ENCODE measurements at regions not wholly inside any gene's neighbourhood (a gene's known extent, or its start where the extent isn't known, plus 50 kb on each side); places are given as distances from the start of the nearest gene placed in this dataset.
A peak's percentile ranks its signal among the peaks of the same experiment; 100 is the strongest.

DNA sequence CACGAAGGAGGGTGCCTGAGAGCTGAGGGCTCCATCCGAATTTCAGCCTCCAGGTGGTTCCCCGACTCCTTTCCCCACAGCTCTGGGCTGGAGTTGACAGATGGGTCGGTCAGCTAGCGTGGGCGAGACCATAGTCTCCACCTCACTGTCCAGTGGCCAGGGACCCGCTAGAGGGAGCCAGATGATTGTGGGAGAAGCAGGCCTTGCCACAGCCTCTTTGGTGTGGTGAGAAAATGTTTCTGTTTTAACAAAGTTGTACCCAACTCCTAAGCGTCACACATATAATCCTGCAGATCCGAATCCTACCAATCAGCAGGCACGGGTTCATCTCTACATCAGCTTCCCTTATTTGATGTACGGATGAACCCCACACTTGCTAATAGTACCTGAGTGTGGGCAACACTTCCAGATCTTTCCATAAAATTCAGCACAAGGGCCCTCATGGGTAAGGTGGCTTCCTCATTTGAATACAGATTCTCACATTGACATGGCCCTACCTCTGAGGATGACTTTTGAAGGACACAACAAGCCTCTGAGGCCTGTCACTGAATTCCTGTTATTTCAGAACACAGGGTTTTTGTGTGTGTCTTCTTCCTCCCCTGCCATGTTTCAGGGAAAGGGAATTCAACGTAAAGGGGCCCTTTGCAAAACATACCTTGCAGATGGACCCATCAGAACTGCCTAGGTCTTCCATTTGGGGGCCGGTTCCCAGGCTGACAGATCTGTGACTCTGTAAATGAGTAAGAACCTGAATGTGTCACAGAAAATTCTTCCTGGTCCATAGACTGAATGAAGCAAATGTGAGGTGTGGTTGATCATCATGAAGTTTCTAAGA lies 103.2 kb upstream of the DUSP22 start:
- H3K79me2 ChIP-seq (ENCODE audit: control insufficient read depth, insufficient read depth, low read length), result no peaks in the 10 kb centered on the region
- ChIA-PET POLR2A (interaction anchor here (1.0 kb wide), 1 partner anchor 102 kb away, joined by 3 read pairs; no protein-coding TSS in a partner anchor), CTCF (interaction anchor here (0.6 to 6.4 kb wide), 38 partner anchors 9 to 1235 kb away, joined by 3 to 49 read pairs (median 4); partner anchors contain the start of gene IRF4)
- DNase-seq (peak; percentile 81), ATAC-seq (ENCODE audit: low read depth) (peak; percentile 68)
- Mint-ChIP-seq H3K4me3 (no peak overlapping the region), H3K27ac (peak overlapping the region; percentile 10), H3K27me3 (no peaks in the 10 kb centered on the region), H3K9me3 (ENCODE audit: insufficient read depth) (no peaks in the 10 kb centered on the region), H3K4me1 (peaks cover 75% of the 10 kb centered on the region)
- H4K20me1 ChIP-seq (ENCODE audit: control insufficient read depth, insufficient read depth, low read length, poor library complexity, severe bottlenecking), result no peaks in the 10 kb centered on the region
- intact Hi-C loops (cut with micrococcal nuclease), result loop anchor here (1.0 to 5.0 kb wide), 7 partner anchors 30 to 1208 kb away; partner anchors contain the start of gene IRF4
- H3K4me2 ChIP-seq (replicated peaks; ENCODE audit: low read depth, low read length, poor library complexity, severe bottlenecking), result peak overlapping the region; percentile 42
- no peak overlapping the region for H3K4me3 ChIP-seq (ENCODE audit: control extremely low read depth in 1 of 5, extremely low read depth in 1 of 5, insufficient read depth in 1 of 5, low read depth in 2 of 5, low read length in 4 of 5)
- H3K4me1 ChIP-seq (ENCODE audit: control insufficient read depth in 2 of 2, insufficient read depth in 2 of 2, low read length in 2 of 2), result peaks cover 62 to 80% of the 10 kb centered on the region in 2 donors
- H3K27me3 ChIP-seq (replicated peaks in 1 of 4; ENCODE audit: control extremely low read depth in 1 of 4, control insufficient read depth in 3 of 4, insufficient read depth in 4 of 4, low read length in 3 of 4), result no peaks in the 10 kb centered on the region
- H3K36me3 ChIP-seq (replicated peaks in 1 of 2; ENCODE audit: control extremely low read depth in 1 of 2, control insufficient read depth in 1 of 2, extremely low read depth in 1 of 2, insufficient read depth in 2 of 2, low read length in 1 of 2), result no peaks in the 10 kb centered on the region
- H3K9me3 ChIP-seq (ENCODE audit: control extremely low read depth in 1 of 3, control insufficient read depth in 2 of 3, insufficient read depth in 1 of 3, low read length in 2 of 3), result no peaks in the 10 kb centered on the region
- TF ChIP-seq, protein P1, sequence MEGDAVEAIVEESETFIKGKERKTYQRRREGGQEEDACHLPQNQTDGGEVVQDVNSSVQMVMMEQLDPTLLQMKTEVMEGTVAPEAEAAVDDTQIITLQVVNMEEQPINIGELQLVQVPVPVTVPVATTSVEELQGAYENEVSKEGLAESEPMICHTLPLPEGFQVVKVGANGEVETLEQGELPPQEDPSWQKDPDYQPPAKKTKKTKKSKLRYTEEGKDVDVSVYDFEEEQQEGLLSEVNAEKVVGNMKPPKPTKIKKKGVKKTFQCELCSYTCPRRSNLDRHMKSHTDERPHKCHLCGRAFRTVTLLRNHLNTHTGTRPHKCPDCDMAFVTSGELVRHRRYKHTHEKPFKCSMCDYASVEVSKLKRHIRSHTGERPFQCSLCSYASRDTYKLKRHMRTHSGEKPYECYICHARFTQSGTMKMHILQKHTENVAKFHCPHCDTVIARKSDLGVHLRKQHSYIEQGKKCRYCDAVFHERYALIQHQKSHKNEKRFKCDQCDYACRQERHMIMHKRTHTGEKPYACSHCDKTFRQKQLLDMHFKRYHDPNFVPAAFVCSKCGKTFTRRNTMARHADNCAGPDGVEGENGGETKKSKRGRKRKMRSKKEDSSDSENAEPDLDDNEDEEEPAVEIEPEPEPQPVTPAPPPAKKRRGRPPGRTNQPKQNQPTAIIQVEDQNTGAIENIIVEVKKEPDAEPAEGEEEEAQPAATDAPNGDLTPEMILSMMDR (IDR thresholded peaks at IDR 0.05), result peak; percentile 82
- no peak for TF ChIP-seq EZH2 (IDR thresholded peaks at IDR 0.05; ENCODE audit: borderline replicate concordance, insufficient read depth, low read depth, low read length, poor library complexity, severe bottlenecking)
- no peak overlapping the region for H3K9ac ChIP-seq (ENCODE audit: low read length)
- H2AFZ ChIP-seq (ENCODE audit: insufficient read depth, low read depth, low read length, poor library complexity, severe bottlenecking), result peak overlapping the region; percentile 11
- WGBS (ENCODE audit: insufficient coverage), result 11% methylated on average over 5 of the region's 13 CpGs
- no peak overlapping the region for H3K27ac ChIP-seq (ENCODE audit: low read length in 2 of 2)

DNA sequence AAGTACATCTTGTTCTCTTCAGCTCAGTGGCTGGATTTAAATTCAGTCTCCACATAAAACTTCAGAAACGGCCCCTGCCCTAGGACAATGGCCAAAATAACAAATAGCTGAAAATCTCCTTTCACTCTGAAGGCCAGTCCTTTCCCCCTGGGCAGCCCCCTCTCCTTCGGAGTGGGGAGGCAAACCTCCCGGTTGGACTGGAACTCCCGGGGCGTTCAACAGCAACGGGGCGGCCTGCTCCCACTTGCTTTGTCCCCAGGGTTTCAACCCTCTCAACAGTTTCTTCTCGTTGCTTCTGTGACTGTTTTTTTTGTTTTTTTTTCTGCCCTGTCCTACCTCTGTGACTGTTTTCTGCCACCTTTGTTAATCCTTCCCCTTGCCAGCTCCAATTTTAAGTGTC lies 102.6 kb upstream of the DUSP22 start:
- Histone ChIP-seq H4K20me1 (ENCODE audit: control insufficient read depth, insufficient read depth, low read length, poor library complexity, severe bottlenecking) (no peaks in the 10 kb centered on the region), H3K9me3 (ENCODE audit: control extremely low read depth in 1 of 3, control insufficient read depth in 2 of 3, insufficient read depth in 1 of 3, low read length in 2 of 3) (no peaks in the 10 kb centered on the region), H2AFZ (ENCODE audit: insufficient read depth, low read depth, low read length, poor library complexity, severe bottlenecking) (peak overlapping the region; percentile 26), H3K27me3 (replicated peaks in 1 of 4; ENCODE audit: control extremely low read depth in 1 of 4, control insufficient read depth in 3 of 4, insufficient read depth in 4 of 4, low read length in 3 of 4) (no peaks in the 10 kb centered on the region), H3K4me1 (ENCODE audit: control insufficient read depth in 2 of 2, insufficient read depth in 2 of 2, low read length in 2 of 2) (peaks cover 62 to 80% of the 10 kb centered on the region in 2 donors), H3K4me2 (replicated peaks; ENCODE audit: low read depth, low read length, poor library complexity, severe bottlenecking) (peak overlapping the region; percentile 35), H3K4me3 (ENCODE audit: control extremely low read depth in 1 of 5, extremely low read depth in 1 of 5, insufficient read depth in 1 of 5, low read depth in 2 of 5, low read length in 4 of 5) (no peak overlapping the region), H3K9ac (ENCODE audit: low read length) (no peak overlapping the region), H3K36me3 (replicated peaks in 1 of 2; ENCODE audit: control extremely low read depth in 1 of 2, control insufficient read depth in 1 of 2, extremely low read depth in 1 of 2, insufficient read depth in 2 of 2, low read length in 1 of 2) (no peaks in the 10 kb centered on the region), H3K79me2 (ENCODE audit: control insufficient read depth, insufficient read depth, low read length) (no peaks in the 10 kb centered on the region), H3K27ac (ENCODE audit: low read length in 2 of 2) (no peak overlapping the region)
- Mint-ChIP-seq H3K4me3 (peak overlapping the region; percentile 40), H3K4me1 (peaks cover 74% of the 10 kb centered on the region), H3K27me3 (no peaks in the 10 kb centered on the region), H3K27ac (peak overlapping the region; percentile 51), H3K9me3 (ENCODE audit: insufficient read depth) (no peaks in the 10 kb centered on the region)
- 70% methylated on average over 4 of the region's 8 CpGs for WGBS (ENCODE audit: insufficient coverage)
- ChIA-PET CTCF (interaction anchor here (0.8 to 6.4 kb wide), 20 partner anchors 9 to 404 kb away, joined by 3 to 49 read pairs (median 6); partner anchors contain the start of gene IRF4), POLR2A (interaction anchor here (1.0 kb wide), 1 partner anchor 101 kb away, joined by 3 read pairs; no protein-coding TSS in a partner anchor)
- TF ChIP-seq, protein P1 (IDR thresholded peaks at IDR 0.05), result no peak
- no peak for TF ChIP-seq EZH2 (IDR thresholded peaks at IDR 0.05; ENCODE audit: borderline replicate concordance, insufficient read depth, low read depth, low read length, poor library complexity, severe bottlenecking)
- ATAC-seq (ENCODE audit: low read depth), result no peak
- intact Hi-C loops (cut with micrococcal nuclease), result loop anchor here (1.0 to 5.0 kb wide), 7 partner anchors 29 to 1208 kb away; partner anchors contain the start of gene IRF4
- no peak for DNase-seq

Data from B cell (primary cell).